ENCODE measurements at regions not wholly inside any gene's neighbourhood (a gene's known extent, or its start where the extent isn't known, plus 50 kb on each side); places are given as distances from the start of the nearest gene placed in this dataset.

DNA sequence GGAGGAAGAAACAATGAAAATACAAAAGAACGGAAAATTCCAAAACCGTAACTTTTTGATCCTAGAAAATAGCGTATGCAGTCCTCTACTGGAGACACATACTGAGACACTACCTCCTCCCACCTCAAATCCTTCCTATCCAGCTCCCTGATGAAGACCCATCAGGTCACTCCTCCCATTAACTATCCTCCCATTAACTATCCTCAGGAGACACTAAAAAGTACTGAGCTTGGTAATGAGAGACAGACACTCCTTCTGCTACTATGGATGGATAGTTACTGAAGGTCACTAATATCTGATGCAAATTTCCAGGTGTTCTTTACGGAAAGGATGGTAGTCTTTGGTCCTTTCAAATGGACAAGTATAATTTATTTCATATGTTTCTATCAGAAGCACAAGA lies 237.5 kb upstream of the BLID start:
- no peak for TF ChIP-seq Cebpa-rat (IDR thresholded peaks at IDR 0.05)
- no peaks in the 10 kb centered on the region for H3K4me1 ChIP-seq
- no peak overlapping the region for H3K4me3 ChIP-seq
- H4K20me1 ChIP-seq = no peaks in the 10 kb centered on the region
- no peaks in the 10 kb centered on the region for H3K36me3 ChIP-seq
- H3K27me3 ChIP-seq = no peaks in the 10 kb centered on the region
- H3K9me3 ChIP-seq (replicated peaks in 1 of 11) = peaks cover 7 to 19% (median 10%) of the 10 kb centered on the region in 11 experiments; a peak in 11 of 22 replicates
- no peak overlapping the region for H3K27ac ChIP-seq
- no peak overlapping the region for H3K4me2 ChIP-seq
- no peak overlapping the region for H3K9ac ChIP-seq

GRCh38 chr11:122348659-122349409 lies 232.8 kb upstream of the BLID start:
- no peaks in the 10 kb centered on the region for H3K36me3 ChIP-seq
- TF ChIP-seq Cebpa-rat (IDR thresholded peaks at IDR 0.05) = no peak
- peaks cover 0 to 15% (median 10%) of the 10 kb centered on the region in 11 experiments; a peak in 11 of 22 replicates for H3K9me3 ChIP-seq (replicated peaks in 1 of 11)
- H3K4me2 ChIP-seq = no peak overlapping the region
- no peak overlapping the region for H3K9ac ChIP-seq
- no peak overlapping the region for H3K27ac ChIP-seq
- no peaks in the 10 kb centered on the region for H3K27me3 ChIP-seq
- H3K4me1 ChIP-seq = no peaks in the 10 kb centered on the region
- H3K4me3 ChIP-seq = no peak overlapping the region
- no peaks in the 10 kb centered on the region for H4K20me1 ChIP-seq

DNA sequence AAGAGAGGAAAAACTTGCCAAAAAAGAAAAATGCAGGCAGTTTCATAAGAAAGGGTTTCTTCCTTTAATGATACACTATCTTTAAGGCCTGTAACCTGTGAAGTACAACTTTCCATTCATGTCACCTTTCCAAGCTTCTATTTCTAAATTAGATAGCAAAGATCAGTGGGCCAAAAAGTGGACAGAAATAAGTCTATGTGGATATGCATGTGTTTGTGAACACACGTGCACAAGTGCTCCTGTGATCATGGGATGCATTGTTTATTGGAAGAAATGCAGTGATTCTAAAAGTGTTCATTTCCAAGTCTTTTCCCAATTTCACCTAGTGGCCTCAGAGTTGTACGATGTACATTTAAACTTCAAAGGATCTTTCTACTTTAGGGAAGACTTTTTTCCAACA lies 230.0 kb upstream of the BLID start:
- H3K27me3 ChIP-seq = no peaks in the 10 kb centered on the region

DNA sequence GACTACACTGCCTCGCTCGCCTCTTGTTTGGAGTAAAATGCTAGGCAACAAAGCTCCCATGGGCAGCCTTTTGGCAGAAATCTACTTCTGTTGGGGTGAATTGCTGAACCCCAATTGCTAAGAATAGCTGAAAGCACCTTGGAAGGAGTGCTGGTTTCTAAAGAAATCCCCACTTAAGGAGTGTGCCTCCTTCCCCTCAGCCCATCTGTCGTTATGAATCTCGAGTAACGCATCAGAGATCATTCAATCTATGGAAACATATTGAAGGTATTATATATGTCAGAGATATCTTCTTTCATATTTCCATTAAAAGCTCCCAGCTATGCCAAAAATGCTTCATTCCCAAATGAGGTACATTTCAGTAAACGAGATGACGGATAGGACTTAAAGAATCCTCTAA lies 229.6 kb upstream of the BLID start:
- no peak overlapping the region for H3K4me2 ChIP-seq
- H3K4me1 ChIP-seq = peaks cover 0 to 4% (median 0%) of the 10 kb centered on the region in 10 experiments; a peak in 1 of 20 replicates
- no peaks in the 10 kb centered on the region for H3K36me3 ChIP-seq
- peaks cover 0 to 16% (median 0%) of the 10 kb centered on the region in 11 experiments; a peak in 2 of 22 replicates for H3K9me3 ChIP-seq (replicated peaks in 1 of 11)
- no peaks in the 10 kb centered on the region for H4K20me1 ChIP-seq
- H3K27ac ChIP-seq = no peak overlapping the region
- H3K27me3 ChIP-seq = no peaks in the 10 kb centered on the region
- TF ChIP-seq Cebpa-rat (IDR thresholded peaks at IDR 0.05) = no peak
- H3K4me3 ChIP-seq = no peak overlapping the region
- no peak overlapping the region for H3K9ac ChIP-seq

More for the DNA sequence above, 230.0 kb upstream of the BLID start:
- Histone ChIP-seq H3K4me2 (no peak overlapping the region), H4K20me1 (no peaks in the 10 kb centered on the region), H3K36me3 (no peaks in the 10 kb centered on the region), H3K27ac (no peak overlapping the region), H3K4me1 (peaks cover 0 to 4% (median 0%) of the 10 kb centered on the region in 10 experiments; a peak in 1 of 20 replicates), H3K9ac (no peak overlapping the region), H3K9me3 (replicated peaks in 1 of 11) (peaks cover 0 to 16% (median under 1%) of the 10 kb centered on the region in 11 experiments; a peak in 6 of 22 replicates), H3K4me3 (no peak overlapping the region)
- TF ChIP-seq Cebpa-rat (IDR thresholded peaks at IDR 0.05) = no peak

DNA sequence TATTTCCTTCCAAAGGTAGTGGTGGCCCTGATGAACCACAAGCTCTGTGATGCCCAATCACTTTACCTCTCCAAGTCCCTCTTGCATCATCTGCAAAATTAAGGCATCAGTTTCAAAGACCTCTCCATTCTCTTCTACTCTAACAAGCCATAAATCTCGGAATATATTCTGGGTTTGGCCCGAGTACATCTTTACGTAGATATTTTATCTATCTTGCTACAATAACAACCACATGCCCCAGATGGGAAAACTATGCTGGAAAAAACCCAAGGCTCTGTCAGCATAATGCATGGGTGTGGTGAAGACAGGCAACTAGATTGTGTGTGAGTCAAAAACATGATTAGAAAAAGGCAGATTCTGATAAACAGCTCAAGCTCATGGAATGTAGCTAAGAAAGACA lies 228.2 kb upstream of the BLID start:
- H3K27ac ChIP-seq = no peak overlapping the region
- H3K4me3 ChIP-seq = no peak overlapping the region
- H3K4me2 ChIP-seq = no peak overlapping the region
- no peaks in the 10 kb centered on the region for H4K20me1 ChIP-seq
- H3K4me1 ChIP-seq = peaks cover 0 to 4% (median 0%) of the 10 kb centered on the region in 10 experiments; a peak in 1 of 20 replicates
- TF ChIP-seq Cebpa-rat (IDR thresholded peaks at IDR 0.05) = no peak
- no peak overlapping the region for H3K9ac ChIP-seq
- H3K9me3 ChIP-seq (replicated peaks in 1 of 11) = peaks cover 0 to 16% (median 0%) of the 10 kb centered on the region in 11 experiments; a peak in 2 of 22 replicates
- no peaks in the 10 kb centered on the region for H3K27me3 ChIP-seq
- H3K36me3 ChIP-seq = no peaks in the 10 kb centered on the region

DNA sequence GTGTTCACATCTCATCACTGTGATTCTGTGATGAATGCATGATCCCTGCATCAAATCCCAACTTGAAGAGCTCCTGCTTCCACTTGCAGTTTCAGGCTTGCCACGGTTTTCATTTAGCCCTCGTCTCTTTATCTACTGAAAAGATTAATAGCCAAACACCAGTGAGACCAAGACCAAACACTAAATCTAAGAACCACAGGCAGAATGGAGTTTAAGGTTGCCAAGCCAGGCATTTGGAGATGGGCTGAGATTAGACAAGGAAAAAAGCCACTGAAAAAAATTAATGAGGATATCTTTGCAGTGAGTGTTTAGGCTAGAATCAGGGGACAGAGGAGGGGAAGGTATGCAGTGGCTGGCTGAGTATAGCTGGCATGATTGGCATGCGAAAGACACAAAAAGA lies 227.2 kb upstream of the BLID start:
- H3K9ac ChIP-seq = no peak overlapping the region
- no peak overlapping the region for H3K4me3 ChIP-seq
- no peaks in the 10 kb centered on the region for H4K20me1 ChIP-seq
- H3K36me3 ChIP-seq = no peaks in the 10 kb centered on the region
- H3K4me1 ChIP-seq = peaks cover 0 to 4% (median 0%) of the 10 kb centered on the region in 10 experiments; a peak in 1 of 20 replicates
- H3K27me3 ChIP-seq = no peaks in the 10 kb centered on the region
- peaks cover 0 to 16% (median 0%) of the 10 kb centered on the region in 11 experiments; a peak in 2 of 22 replicates for H3K9me3 ChIP-seq (replicated peaks in 1 of 11)
- no peak for TF ChIP-seq Cebpa-rat (IDR thresholded peaks at IDR 0.05)
- no peak overlapping the region for H3K27ac ChIP-seq
- no peak overlapping the region for H3K4me2 ChIP-seq

DNA sequence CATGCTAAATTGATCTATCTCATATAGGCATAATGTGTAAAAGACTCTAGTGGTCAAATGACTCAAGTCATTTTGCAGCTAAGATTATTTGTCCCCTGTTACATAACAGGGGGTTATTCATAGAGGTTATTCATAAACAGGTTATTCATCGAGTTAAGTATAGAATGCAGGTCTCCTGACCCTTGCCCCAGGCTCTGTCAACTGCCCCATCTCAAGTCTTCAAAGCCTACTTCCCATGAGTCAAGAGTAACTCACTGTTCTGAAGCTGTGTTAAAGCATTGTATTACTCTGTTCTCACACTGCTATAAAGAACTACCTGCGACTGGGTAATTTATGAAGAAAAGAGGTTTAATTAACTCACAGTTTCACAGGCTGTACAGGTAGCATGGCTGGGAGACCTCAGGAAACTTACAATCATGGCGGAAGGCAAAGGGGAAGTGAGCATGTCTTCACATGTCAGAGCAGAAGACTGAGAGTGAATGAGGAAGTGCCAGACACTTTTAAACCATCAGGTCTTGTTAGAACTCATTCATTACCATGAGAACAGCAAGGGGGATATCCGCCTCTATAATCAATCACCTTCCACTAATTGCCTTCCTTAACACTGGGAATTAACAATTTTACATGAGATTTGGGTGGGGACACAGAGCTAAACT lies 226.2 kb upstream of the BLID start:
- Histone ChIP-seq H4K20me1 (no peaks in the 10 kb centered on the region), H3K27ac (no peak overlapping the region), H3K9me3 (replicated peaks in 1 of 11) (peaks cover 0 to 16% (median 0%) of the 10 kb centered on the region in 11 experiments; a peak in 2 of 22 replicates), H3K27me3 (no peaks in the 10 kb centered on the region), H3K4me1 (peaks cover 0 to 4% (median 0%) of the 10 kb centered on the region in 10 experiments; a peak in 1 of 20 replicates), H3K4me2 (no peak overlapping the region), H3K36me3 (no peaks in the 10 kb centered on the region), H3K9ac (no peak overlapping the region), H3K4me3 (no peak overlapping the region)
- TF ChIP-seq Cebpa-rat (IDR thresholded peaks at IDR 0.05) = no peak

DNA sequence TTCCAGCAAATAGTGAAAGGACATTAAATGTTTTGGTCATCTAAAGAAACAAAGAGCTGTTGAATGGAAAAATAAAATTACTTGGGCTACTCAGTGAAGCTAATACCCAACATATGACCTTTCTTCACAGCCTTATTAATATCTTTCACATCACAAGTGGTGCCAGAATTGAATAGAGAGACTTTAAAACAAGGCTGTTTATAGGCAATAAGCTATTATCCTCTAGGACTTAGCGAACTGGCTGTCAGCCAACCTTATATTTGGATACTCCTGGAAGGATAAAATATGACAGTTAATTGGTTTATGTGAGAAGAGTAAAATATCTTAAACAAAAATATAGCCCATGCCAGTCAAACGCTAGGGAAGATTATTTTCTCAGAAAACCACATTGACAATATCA lies 225.5 kb upstream of the BLID start:
- no peak overlapping the region for H3K4me2 ChIP-seq
- H3K9ac ChIP-seq = no peak overlapping the region
- no peak for TF ChIP-seq Cebpa-rat (IDR thresholded peaks at IDR 0.05)
- H3K36me3 ChIP-seq = no peaks in the 10 kb centered on the region
- H4K20me1 ChIP-seq = no peaks in the 10 kb centered on the region
- no peak overlapping the region for H3K4me3 ChIP-seq
- H3K9me3 ChIP-seq (replicated peaks in 1 of 11) = peaks cover 0 to 16% (median 0%) of the 10 kb centered on the region in 11 experiments; a peak in 2 of 22 replicates
- no peak overlapping the region for H3K27ac ChIP-seq
- no peaks in the 10 kb centered on the region for H3K27me3 ChIP-seq
- peaks cover 0 to 4% (median 0%) of the 10 kb centered on the region in 10 experiments; a peak in 1 of 20 replicates for H3K4me1 ChIP-seq

DNA sequence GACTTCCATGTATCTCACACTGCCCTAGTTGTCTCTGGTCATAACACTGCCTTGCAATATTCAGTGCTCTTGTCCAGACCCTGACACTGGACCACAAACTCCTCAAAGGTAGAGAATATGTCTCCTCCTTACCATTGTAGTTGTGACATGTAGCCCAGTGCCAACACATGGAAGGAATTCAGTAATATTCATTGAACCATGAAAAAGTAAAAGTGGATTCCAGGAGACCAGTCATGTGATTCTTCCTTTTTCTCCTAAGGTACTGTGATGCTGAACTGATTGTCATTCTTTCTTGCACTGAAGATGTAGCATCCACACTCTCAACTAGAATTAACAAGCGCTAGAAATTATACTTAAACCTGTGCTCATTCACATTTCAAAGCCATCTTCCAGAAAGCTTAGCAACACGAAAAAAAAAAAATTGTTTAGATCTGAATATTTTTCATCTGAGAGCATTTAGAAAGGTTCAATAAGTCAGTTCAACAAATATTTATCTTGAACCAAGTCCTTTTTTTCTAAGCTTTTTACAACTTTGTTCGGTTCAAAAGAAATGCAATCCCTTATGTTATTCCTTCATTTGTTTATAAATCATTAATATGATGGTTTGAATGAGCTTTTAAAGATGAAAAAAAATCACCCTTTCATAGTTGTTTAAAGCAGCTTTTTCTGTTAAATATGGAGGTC lies 224.7 kb upstream of the BLID start:
- H4K20me1 ChIP-seq = no peaks in the 10 kb centered on the region
- H3K4me1 ChIP-seq = peaks cover 0 to 4% (median 0%) of the 10 kb centered on the region in 10 experiments; a peak in 1 of 20 replicates
- no peak overlapping the region for H3K4me3 ChIP-seq
- H3K9me3 ChIP-seq (replicated peaks in 1 of 11) = peaks cover 0 to 16% (median 0%) of the 10 kb centered on the region in 11 experiments; a peak in 2 of 22 replicates
- no peak overlapping the region for H3K4me2 ChIP-seq
- no peak overlapping the region for H3K27ac ChIP-seq
- no peak overlapping the region for H3K9ac ChIP-seq
- H3K27me3 ChIP-seq = no peaks in the 10 kb centered on the region
- TF ChIP-seq Cebpa-rat (IDR thresholded peaks at IDR 0.05) = no peak
- H3K36me3 ChIP-seq = no peaks in the 10 kb centered on the region
